Liver (tissue), 3 donors: ENCODE measurements at regions not wholly inside any gene's neighbourhood (a gene's known extent, or its start where the extent isn't known, plus 50 kb on each side); places are given as distances from the start of the nearest gene placed in this dataset.

Source experiments
- EGR1 ChIP-seq, 2 donors: IDR thresholded peaks; 2 replicates each; pipeline ENCODE4 v1.6.1; 2016 to 2018; ENCODE audit warnings: antibody characterized with exemption in 2 of 2, low read depth in 2 of 2
- FOXA1 ChIP-seq: IDR thresholded peaks from 2 replicates; pipeline ENCODE4 v1.6.1; 2016; ENCODE audit warnings: antibody characterized with exemption
- TAF1 ChIP-seq: conservative IDR thresholded peaks from 2 replicates; pipeline ENCODE4 v1.6.1; 2016; ENCODE audit warnings: antibody characterized with exemption, mild to moderate bottlenecking
- YY1 ChIP-seq: IDR thresholded peaks from 2 replicates; pipeline ENCODE4 v1.6.1; 2016; ENCODE audit warnings: antibody characterized with exemption, mild to moderate bottlenecking
- TF ChIP-seq, protein P1 (sequence below): fragments of 150-350 bp; IDR thresholded peaks from 2 replicates; pipeline ENCODE4 v1.5.1; 2017; ENCODE audit warnings: improper control_type of control experiment, low read depth, low read length; ENCODE audit not compliant: missing input control
- TF ChIP-seq, protein P2 (sequence below): IDR thresholded peaks from 2 replicates; pipeline ENCODE4 v1.6.1; 2016; ENCODE audit warnings: antibody characterized with exemption
- TF ChIP-seq, protein P3 (sequence below): IDR thresholded peaks from 2 replicates; pipeline ENCODE4 v1.6.1; 2016; ENCODE audit warnings: antibody characterized with exemption
- TF ChIP-seq, protein P4 (sequence below): IDR thresholded peaks from 2 replicates; pipeline ENCODE4 v1.6.1; 2016; ENCODE audit warnings: antibody characterized with exemption, mild to moderate bottlenecking
- TF ChIP-seq, protein P5 (sequence below): IDR thresholded peaks from 2 replicates; pipeline ENCODE4 v1.6.1; 2016; ENCODE audit warnings: antibody characterized with exemption
- donor health status: healthy.
- donor health status: healthy.

DNA sequence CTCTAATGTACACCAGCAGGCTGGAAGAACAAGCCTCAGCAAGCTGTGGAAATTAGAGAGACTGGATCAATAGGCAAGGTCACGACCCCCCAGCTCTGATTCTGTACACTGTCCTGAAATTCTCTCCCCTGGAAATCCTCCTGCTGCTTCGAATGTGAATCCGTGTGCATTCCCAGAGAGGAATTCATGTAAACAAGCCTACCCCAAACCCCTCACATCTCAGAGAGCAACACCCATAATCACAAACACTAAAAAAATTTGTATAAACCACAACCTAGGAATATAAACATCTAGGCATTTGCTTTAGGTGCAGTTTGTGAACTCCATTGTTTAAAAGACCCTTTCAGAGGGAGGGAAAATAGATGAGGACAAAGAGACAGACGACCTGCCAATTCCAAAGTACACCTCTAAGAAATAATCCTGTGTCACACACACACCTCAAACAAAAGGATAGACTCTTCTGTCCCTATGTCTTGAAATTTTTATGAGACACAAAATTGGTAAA is 325.2 kb downstream of the WDR72 start:
- no peak for TF ChIP-seq YY1
- TF ChIP-seq, protein P1, sequence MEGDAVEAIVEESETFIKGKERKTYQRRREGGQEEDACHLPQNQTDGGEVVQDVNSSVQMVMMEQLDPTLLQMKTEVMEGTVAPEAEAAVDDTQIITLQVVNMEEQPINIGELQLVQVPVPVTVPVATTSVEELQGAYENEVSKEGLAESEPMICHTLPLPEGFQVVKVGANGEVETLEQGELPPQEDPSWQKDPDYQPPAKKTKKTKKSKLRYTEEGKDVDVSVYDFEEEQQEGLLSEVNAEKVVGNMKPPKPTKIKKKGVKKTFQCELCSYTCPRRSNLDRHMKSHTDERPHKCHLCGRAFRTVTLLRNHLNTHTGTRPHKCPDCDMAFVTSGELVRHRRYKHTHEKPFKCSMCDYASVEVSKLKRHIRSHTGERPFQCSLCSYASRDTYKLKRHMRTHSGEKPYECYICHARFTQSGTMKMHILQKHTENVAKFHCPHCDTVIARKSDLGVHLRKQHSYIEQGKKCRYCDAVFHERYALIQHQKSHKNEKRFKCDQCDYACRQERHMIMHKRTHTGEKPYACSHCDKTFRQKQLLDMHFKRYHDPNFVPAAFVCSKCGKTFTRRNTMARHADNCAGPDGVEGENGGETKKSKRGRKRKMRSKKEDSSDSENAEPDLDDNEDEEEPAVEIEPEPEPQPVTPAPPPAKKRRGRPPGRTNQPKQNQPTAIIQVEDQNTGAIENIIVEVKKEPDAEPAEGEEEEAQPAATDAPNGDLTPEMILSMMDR, result no peak
- TF ChIP-seq, protein P2, sequence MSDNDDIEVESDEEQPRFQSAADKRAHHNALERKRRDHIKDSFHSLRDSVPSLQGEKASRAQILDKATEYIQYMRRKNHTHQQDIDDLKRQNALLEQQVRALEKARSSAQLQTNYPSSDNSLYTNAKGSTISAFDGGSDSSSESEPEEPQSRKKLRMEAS, result no peak
- TF ChIP-seq TAF1, result no peak
- TF ChIP-seq, protein P3, sequence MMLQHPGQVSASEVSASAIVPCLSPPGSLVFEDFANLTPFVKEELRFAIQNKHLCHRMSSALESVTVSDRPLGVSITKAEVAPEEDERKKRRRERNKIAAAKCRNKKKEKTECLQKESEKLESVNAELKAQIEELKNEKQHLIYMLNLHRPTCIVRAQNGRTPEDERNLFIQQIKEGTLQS, result no peak
- TF ChIP-seq, protein P4, sequence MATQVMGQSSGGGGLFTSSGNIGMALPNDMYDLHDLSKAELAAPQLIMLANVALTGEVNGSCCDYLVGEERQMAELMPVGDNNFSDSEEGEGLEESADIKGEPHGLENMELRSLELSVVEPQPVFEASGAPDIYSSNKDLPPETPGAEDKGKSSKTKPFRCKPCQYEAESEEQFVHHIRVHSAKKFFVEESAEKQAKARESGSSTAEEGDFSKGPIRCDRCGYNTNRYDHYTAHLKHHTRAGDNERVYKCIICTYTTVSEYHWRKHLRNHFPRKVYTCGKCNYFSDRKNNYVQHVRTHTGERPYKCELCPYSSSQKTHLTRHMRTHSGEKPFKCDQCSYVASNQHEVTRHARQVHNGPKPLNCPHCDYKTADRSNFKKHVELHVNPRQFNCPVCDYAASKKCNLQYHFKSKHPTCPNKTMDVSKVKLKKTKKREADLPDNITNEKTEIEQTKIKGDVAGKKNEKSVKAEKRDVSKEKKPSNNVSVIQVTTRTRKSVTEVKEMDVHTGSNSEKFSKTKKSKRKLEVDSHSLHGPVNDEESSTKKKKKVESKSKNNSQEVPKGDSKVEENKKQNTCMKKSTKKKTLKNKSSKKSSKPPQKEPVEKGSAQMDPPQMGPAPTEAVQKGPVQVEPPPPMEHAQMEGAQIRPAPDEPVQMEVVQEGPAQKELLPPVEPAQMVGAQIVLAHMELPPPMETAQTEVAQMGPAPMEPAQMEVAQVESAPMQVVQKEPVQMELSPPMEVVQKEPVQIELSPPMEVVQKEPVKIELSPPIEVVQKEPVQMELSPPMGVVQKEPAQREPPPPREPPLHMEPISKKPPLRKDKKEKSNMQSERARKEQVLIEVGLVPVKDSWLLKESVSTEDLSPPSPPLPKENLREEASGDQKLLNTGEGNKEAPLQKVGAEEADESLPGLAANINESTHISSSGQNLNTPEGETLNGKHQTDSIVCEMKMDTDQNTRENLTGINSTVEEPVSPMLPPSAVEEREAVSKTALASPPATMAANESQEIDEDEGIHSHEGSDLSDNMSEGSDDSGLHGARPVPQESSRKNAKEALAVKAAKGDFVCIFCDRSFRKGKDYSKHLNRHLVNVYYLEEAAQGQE, result no peak
- TF ChIP-seq, protein P5, sequence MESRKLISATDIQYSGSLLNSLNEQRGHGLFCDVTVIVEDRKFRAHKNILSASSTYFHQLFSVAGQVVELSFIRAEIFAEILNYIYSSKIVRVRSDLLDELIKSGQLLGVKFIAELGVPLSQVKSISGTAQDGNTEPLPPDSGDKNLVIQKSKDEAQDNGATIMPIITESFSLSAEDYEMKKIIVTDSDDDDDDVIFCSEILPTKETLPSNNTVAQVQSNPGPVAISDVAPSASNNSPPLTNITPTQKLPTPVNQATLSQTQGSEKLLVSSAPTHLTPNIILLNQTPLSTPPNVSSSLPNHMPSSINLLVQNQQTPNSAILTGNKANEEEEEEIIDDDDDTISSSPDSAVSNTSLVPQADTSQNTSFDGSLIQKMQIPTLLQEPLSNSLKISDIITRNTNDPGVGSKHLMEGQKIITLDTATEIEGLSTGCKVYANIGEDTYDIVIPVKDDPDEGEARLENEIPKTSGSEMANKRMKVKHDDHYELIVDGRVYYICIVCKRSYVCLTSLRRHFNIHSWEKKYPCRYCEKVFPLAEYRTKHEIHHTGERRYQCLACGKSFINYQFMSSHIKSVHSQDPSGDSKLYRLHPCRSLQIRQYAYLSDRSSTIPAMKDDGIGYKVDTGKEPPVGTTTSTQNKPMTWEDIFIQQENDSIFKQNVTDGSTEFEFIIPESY, result no peak
- no peak for TF ChIP-seq EGR1 (IDR thresholded peaks at IDR 0.05; ENCODE audit: low read depth in 2 of 2)
- TF ChIP-seq FOXA1, result no peak
